Endothelial cell of umbilical vein (primary cell): ENCODE measurements at regions not wholly inside any gene's neighbourhood (a gene's known extent, or its start where the extent isn't known, plus 50 kb on each side); places are given as distances from the start of the nearest gene placed in this dataset.

ENCODE experiments used
- BruUV-seq: library from RNA; stranded (reverse); fragments of 400-500 nt; replicated peaks from 2 replicates; lab custom pipeline; 2021; lab: Mats Ljungman, UMichigan
- CTCF ChIA-PET: fragments of 300-600, 350-600 bp; sonication (Branson Sonifier 250); formaldehyde crosslinking; loops from one replicate; lab custom pipeline; 2021; ENCODE audit warnings: antibody characterized with exemption, inconsistent platforms; lab: Charles Lee
- POLR2A ChIA-PET: fragments of 300-600, 350-600 bp; sonication (Branson Sonifier 250); formaldehyde crosslinking; loops from one replicate; lab custom pipeline; 2021; ENCODE audit warnings: antibody characterized with exemption, inconsistent platforms; lab: Charles Lee
- DNase-seq: peaks from one replicate; pipeline ENCODE4 v3.0.0-alpha.2; 2011; ENCODE audit warnings: low read depth, low spot score
- FAIRE-seq: peaks from 2 replicates; lab custom pipeline; 2011; peaks lifted over from hg19 to GRCh38; lab: Jason Lieb, UNC
- H2AFZ ChIP-seq: 2 replicates; pipeline ENCODE4 v1.6.0; 2012; ENCODE audit warnings: low read depth, low read length, control low read depth, inconsistent platforms
- H3K27ac ChIP-seq: 2 replicates; pipeline ENCODE4 v1.5.1; 2011; ENCODE audit warnings: low read depth, mild to moderate bottlenecking, control low read depth, low read length, moderate library complexity; ENCODE audit not compliant: insufficient read depth
- H3K27me3 ChIP-seq, 2 experiments: 2 replicates each; pipeline versions ENCODE4 v1.6.0 to v1.6.1; 2011; ENCODE audit warnings: low read length in 2 of 2, mixed read lengths in 1 of 2; ENCODE audit not compliant: control insufficient read depth in 2 of 2, insufficient read depth in 2 of 2
- H3K36me3 ChIP-seq, 2 experiments: 2 replicates in 1 of 2; 3 replicates in 1 of 2; pipeline ENCODE4 v1.5.1; 2011; ENCODE audit warnings: low read length in 2 of 2, mild to moderate bottlenecking in 1 of 2, moderate library complexity in 1 of 2; ENCODE audit not compliant: control insufficient read depth in 2 of 2, insufficient read depth in 2 of 2; ENCODE audit errors: extremely low read depth in 1 of 2
- H3K4me1 ChIP-seq: 3 replicates; pipeline ENCODE4 v1.5.1; 2011; ENCODE audit warnings: mild to moderate bottlenecking, low read length; ENCODE audit not compliant: control insufficient read depth, insufficient read depth; ENCODE audit errors: extremely low read depth
- H3K4me2 ChIP-seq: 2 replicates; pipeline ENCODE4 v1.6.1; 2011; ENCODE audit warnings: low read length, control low read depth, mixed read lengths; ENCODE audit not compliant: insufficient read depth
- H3K4me3 ChIP-seq, 3 experiments: fragments of 200-600 bp in 1 of 3; sonication (generic), shearing (Covaris generic) in 1 of 3; replicated peaks in 1 of 3; 2 replicates each; pipeline ENCODE4 v1.5.1; 2011 to 2016; ENCODE audit warnings: control low read depth in 3 of 3, low read length in 3 of 3, mild to moderate bottlenecking in 2 of 3, inconsistent platforms in 1 of 3, low read depth in 1 of 3, moderate library complexity in 1 of 3; ENCODE audit not compliant: insufficient read depth in 1 of 3
- H3K79me2 ChIP-seq: 2 replicates; pipeline ENCODE4 v1.6.0; 2012; ENCODE audit warnings: low read length, inconsistent platforms; ENCODE audit not compliant: control insufficient read depth, insufficient read depth
- H3K9ac ChIP-seq: replicated peaks from 2 replicates; pipeline ENCODE3; 2011; ENCODE audit warnings: low read length, control low read depth; ENCODE audit not compliant: insufficient read depth; ENCODE audit errors: extremely low read depth
- H3K9me1 ChIP-seq: replicated peaks from 3 replicates; pipeline ENCODE4 v1.6.0; 2011; ENCODE audit warnings: mild to moderate bottlenecking, low read length; ENCODE audit not compliant: control insufficient read depth, insufficient read depth; ENCODE audit errors: extremely low read depth
- H3K9me3 ChIP-seq: replicated peaks from 2 replicates; pipeline ENCODE4 v1.5.1; 2012; ENCODE audit warnings: low read length, inconsistent platforms; ENCODE audit not compliant: control insufficient read depth, insufficient read depth
- H4K20me1 ChIP-seq: replicated peaks from 2 replicates; pipeline ENCODE3; 2011; ENCODE audit warnings: mild to moderate bottlenecking, low read length; ENCODE audit not compliant: control insufficient read depth, insufficient read depth; ENCODE audit errors: extremely low read depth
- EZH2 ChIP-seq: IDR thresholded peaks from 2 replicates; pipeline ENCODE4 v1.6.1; 2012; ENCODE audit warnings: borderline replicate concordance, low read depth, mild to moderate bottlenecking, moderate library complexity, low read length, inconsistent platforms; ENCODE audit not compliant: severe bottlenecking
- FOS ChIP-seq: IDR thresholded peaks from 2 replicates; pipeline ENCODE4 v1.6.1; 2011; ENCODE audit warnings: mild to moderate bottlenecking, low read length, moderate library complexity, borderline replicate concordance; ENCODE audit not compliant: insufficient read depth
- GATA2 ChIP-seq: IDR thresholded peaks from 2 replicates; pipeline ENCODE4 v1.7.0; 2011; ENCODE audit warnings: low read depth, mild to moderate bottlenecking, moderate library complexity, mixed read lengths, low read length; ENCODE audit not compliant: insufficient read length, insufficient read depth
- JUN ChIP-seq: IDR thresholded peaks from 2 replicates; pipeline ENCODE4 v1.6.1; 2011; ENCODE audit warnings: borderline replicate concordance, low read depth; ENCODE audit not compliant: insufficient read length, insufficient read depth
- MAX ChIP-seq: IDR thresholded peaks from 2 replicates; pipeline ENCODE4 v1.6.1; 2011; ENCODE audit not compliant: insufficient read depth, insufficient read length
- MYC ChIP-seq: IDR thresholded peaks from one replicate; pipeline ENCODE4 v1.6.1; 2011; ENCODE audit warnings: mild to moderate bottlenecking, low read depth, low read length
- POLR2A ChIP-seq: IDR thresholded peaks from 2 replicates; pipeline ENCODE4 v1.6.1; 2012; ENCODE audit warnings: low read depth, mild to moderate bottlenecking, control low read depth, low read length
- POLR2AphosphoS5 ChIP-seq: IDR thresholded peaks from 2 replicates; pipeline ENCODE4 v1.6.1; 2012; ENCODE audit warnings: low read depth, mild to moderate bottlenecking, control low read depth, low read length, moderate library complexity; ENCODE audit not compliant: insufficient read depth
- dilution Hi-C: fragments of 300-500 bp; cut with MboI; formaldehyde crosslinking; loops from one replicate; pipeline ENCODE4 v1.15.0; 2019; ENCODE audit warnings: low sequenced_read_pairs; ENCODE audit not compliant: extremely low pct_ligation_motif_present
- intact Hi-C: fragments of 100-400 bp; cut with micrococcal nuclease; formaldehyde crosslinking; loops from one replicate; pipeline ENCODE4 v1.10.0; 2022
- TF ChIP-seq, protein P1 (sequence below), 2 donors: IDR thresholded peaks; 1 replicate in 1 of 2; 2 replicates in 1 of 2; pipeline ENCODE4 v1.5.1; 2011; ENCODE audit warnings: low read length in 2 of 2, mild to moderate bottlenecking in 2 of 2, moderate library complexity in 2 of 2, control low read depth in 1 of 2, inconsistent platforms in 1 of 2, low read depth in 1 of 2; ENCODE audit not compliant: insufficient read depth in 1 of 2; ENCODE audit errors: extremely low read depth in 1 of 2

DNA sequence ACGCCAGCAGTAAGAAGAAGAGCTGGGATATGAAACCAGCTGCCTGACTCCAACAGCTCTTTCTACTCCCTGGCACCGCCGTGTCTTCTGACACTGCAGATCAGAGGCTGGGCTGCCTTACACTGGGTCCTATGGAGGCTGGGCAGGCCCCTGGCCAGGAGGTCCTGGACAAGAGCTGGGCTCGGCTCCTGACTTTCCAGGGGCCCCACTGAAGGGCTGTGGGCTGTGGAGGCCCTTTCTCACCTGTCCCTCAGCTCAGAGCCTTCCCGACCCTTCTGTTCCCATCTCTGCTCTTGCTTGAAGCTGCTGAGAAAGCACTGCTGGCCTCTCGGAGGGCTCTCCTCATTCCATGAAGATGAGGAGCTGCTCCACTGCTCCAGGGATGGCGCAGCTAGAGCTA lies 85.9 kb upstream of the UNC5B start:
- H3K4me2 ChIP-seq: no peak overlapping the region
- intact Hi-C loops (no loop called here), dilution Hi-C loops (no loop called here)
- CTCF ChIA-PET: no interaction called here
- H3K4me3 ChIP-seq: no peak overlapping the region
- TF ChIP-seq POLR2A (no peak), GATA2 (no peak), FOS (no peak), MYC (no peak), POLR2AphosphoS5 (no peak), EZH2 (no peak), MAX (no peak), JUN (no peak)
- TF ChIP-seq, protein P1, sequence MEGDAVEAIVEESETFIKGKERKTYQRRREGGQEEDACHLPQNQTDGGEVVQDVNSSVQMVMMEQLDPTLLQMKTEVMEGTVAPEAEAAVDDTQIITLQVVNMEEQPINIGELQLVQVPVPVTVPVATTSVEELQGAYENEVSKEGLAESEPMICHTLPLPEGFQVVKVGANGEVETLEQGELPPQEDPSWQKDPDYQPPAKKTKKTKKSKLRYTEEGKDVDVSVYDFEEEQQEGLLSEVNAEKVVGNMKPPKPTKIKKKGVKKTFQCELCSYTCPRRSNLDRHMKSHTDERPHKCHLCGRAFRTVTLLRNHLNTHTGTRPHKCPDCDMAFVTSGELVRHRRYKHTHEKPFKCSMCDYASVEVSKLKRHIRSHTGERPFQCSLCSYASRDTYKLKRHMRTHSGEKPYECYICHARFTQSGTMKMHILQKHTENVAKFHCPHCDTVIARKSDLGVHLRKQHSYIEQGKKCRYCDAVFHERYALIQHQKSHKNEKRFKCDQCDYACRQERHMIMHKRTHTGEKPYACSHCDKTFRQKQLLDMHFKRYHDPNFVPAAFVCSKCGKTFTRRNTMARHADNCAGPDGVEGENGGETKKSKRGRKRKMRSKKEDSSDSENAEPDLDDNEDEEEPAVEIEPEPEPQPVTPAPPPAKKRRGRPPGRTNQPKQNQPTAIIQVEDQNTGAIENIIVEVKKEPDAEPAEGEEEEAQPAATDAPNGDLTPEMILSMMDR (IDR thresholded peaks at IDR 0.05; ENCODE audit: extremely low read depth in 1 of 2, insufficient read depth in 1 of 2, low read depth in 1 of 2, low read length in 2 of 2): no peak
- peaks cover 4% of the 10 kb centered on the region for H3K4me1 ChIP-seq
- BruUV-seq: no TSS peak
- no peak for FAIRE-seq
- no peaks in the 10 kb centered on the region for H4K20me1 ChIP-seq
- no peak overlapping the region for H2AFZ ChIP-seq
- no peaks in the 10 kb centered on the region for H3K9me3 ChIP-seq
- POLR2A ChIA-PET: no interaction called here
- H3K27me3 ChIP-seq: peaks cover 11 to 31% of the 10 kb centered on the region in 2 experiments
- H3K27ac ChIP-seq: no peak overlapping the region
- no peaks in the 10 kb centered on the region for H3K36me3 ChIP-seq
- no peak overlapping the region for H3K9ac ChIP-seq
- no peak for DNase-seq
- no peaks in the 10 kb centered on the region for H3K9me1 ChIP-seq
- H3K79me2 ChIP-seq: no peaks in the 10 kb centered on the region
